ENCODE measurements at regions not wholly inside any gene's neighbourhood (a gene's known extent, or its start where the extent isn't known, plus 50 kb on each side); places are given as distances from the start of the nearest gene placed in this dataset.

DNA sequence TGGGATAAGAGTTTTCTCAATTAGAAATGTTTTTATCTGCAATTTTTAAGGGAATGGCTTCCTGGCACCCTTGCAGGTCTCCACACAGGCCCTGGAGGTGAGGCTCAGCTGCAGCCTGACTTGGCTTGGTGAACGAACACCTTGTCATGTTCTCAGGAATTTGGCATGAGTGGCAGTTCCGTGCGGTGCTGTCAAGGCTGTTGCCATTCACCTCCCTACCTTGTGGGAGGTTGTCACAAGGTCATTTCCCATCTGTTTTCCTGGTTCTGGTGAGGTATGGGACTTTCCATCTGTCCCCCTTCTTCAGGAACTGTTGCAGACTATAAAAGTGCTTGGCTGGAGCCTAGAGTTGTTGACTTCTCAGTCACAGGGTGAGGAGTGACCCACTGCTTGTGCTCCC lies 82.9 kb downstream of the ELOVL4 start:
- no peak for DNase-seq

DNA sequence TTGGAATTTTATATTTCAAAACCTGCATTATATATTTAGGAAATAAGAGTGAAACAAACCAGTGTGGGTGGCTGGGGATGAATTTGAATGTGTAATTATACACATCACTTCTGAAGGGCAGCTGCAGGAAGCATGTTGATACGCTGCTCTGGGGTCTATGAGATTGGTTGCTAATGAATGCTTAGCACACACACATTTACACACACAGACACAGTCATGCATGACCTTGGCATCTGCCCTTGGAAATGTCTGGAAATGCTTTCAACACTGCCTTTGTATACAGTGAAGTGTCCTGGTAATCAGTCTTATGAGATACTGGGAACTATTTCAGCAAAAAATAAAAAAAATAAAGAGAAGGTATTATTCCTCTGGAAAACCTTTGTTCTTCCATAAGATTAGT lies 83.4 kb downstream of the ELOVL4 start:
- no peak for DNase-seq

DNA sequence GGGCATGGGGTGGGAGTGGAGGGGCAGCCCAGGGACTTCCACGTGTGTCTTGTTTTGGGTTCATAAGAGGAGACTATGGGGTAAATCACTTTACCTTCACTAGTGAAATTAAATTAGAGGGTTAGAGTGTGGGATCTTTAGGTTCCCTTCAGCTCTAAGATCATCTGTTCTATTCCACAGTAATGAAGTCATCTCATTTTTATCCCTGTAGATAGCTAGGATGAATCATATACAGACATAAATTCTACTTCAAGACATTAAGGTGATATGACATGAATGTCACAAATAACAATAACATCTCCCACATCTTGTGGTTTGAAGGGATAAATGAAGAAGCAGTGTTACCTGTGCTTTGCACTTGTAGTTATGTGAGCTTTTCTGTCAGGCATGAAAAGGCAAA lies 83.8 kb downstream of the ELOVL4 start:
- no peak for DNase-seq

DNA sequence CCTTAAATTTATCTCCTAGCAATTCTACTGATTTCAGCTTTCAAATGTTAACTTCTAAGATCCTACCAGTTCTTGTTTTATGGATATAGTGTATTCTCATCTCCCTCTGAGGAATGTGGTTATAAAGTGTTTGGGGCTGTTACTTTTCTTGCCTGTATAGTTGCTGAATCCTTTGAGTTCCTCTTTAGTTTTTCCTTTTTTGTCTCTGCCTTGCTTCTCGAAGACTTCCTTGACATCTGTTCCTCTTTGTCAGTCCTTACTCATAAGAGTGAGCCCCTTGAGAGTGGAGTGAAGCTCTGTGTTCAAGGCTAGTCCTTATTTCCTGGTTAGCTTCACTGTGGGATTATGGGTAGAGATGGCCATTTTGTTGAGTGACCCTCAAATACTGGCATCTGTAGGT lies 84.6 kb downstream of the ELOVL4 start:
- no peak for DNase-seq

DNA sequence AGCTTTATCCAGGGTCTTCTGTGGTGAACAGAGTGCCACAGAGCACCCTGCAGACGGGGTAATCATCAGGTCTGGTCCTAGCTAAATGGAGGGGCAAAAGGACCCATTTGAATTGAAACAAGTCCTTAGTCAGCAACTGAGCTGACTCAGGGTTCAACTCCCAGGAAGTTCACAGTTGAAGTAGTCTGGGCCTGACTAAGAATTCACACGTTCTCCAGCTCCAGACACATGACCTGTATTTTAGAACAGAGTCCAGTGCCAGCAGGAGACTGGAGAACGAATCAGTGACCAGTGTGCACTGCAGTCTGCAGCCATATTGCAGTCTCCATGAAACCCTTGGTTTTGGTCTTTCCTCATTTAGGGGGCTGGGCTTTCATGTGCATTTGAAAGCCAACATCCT lies 85.2 kb downstream of the ELOVL4 start:
- no peak for DNase-seq

DNA sequence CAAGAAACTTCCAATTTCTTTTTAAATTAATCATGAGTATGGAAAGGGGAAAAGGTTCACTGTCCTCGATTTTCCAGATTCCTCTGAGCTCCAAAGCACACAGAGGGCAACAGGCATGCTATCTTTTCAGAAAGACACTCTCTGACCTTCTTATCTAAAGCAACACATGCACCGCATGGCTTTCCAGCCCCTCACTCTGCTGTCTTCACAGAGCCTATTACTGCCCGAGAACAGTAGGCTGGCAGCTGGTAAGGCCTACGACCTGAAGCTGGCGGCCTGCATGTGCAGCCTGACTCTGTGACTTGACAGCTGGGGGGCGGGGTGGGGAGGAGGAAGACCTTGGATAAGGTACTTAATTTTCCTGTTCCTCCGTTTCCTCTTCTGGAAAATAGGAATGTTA lies 86.3 kb downstream of the ELOVL4 start:
- no peak for DNase-seq

DNA sequence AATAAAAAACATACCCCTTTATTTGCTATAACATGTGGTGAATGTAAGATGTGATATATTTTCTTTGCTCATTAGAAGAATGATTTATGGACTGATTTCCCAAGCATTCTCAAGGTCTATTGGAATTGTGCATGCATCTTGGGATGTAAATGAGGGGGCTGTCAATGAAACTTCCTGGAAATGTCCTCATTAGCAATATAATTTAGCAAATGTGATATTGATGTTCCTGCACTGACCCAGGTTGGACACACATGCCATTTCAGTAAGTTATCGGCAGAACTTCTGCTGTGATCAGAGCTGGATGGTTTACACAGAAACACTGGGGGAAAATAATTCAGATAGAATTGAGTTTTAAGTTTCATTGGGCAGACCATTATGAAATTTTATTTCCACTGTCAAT lies 99.9 kb downstream of the ELOVL4 start:
- DNase-seq = no peak

DNA sequence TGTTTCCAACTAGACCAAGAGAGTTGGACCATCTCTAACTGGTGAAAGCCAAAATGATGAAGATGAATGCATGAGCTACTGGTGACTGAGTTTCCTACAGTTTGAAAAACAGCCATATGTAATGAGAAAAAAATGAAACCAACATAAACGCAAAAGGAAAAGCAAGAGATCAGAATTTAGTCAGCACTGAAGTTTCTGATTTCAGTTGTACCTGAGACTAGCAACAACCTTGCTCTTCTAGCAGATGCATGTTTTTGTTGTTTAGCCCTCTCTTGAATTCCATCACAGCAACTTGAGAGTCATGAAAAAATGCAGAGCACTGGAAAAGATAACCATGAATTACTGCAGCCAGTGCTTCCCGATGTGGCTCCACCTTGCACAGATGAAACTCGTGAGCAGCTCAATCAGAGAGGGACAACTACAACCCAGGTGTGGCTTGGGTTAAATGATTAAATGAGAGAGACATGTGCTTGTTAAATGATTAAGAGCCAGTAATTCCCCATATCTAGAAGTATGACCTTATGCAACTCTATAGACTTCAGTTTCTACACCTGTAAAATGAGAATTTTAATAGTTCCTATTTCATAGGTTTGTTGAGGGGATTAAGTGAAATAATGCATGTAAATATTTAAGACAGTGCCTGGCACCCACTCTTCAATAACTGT lies 104.8 kb downstream of the ELOVL4 start:
- no peak for DNase-seq

DNA sequence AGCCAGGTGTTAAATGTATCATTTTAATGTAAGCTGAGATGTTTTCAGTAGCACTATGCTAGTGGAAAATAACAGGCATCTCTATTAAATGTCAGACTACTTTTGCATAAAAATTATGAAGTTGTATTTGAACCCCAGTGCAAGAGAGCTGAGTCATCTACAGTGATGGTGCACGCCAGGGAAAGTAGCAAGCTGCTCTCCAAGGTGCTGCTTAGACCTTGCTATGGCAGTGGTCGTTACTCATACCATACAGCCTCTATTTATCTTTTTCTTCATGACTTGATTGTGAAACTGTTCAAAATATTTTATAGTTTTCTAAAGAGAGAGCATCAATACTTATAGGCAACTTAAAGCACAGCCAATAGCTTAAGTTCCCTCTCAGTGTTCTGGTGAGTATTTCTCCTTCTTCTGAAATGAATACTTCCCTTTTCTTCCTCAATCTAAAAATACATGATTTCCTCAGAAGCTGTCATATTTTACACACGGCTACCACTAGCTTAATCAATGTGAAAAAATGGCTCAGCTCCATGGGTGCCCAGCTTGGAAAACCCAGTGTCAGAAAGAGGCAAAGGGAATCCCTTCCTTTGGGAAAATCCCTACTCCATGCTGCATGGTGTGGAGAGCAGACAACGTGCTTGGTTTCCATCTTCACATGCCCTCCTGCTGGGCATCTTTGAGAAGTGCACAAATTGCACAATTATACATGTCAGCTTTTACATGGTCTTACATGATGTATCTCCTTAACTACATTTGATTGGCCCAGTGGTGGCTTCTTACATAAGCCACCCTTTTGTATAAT lies 105.6 kb downstream of the ELOVL4 start:
- no peak for DNase-seq

DNA sequence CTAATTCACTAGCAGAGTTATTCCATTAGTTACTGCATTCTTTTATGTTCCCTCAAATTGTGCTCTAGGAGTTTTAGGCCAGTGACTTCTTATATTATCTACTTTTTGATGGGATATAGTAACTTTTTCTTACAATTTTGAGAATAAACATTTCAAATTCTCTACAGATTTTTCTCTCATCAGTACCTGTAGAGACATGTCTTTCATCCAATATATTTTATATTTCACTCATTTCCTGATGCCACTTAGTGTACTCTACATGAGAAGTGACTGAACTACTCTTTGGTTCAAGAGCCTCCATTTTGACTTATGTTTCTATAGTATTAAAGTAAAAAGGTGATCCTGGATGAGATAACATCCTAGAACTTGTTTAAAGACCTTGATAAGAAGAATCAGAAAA lies 108.5 kb downstream of the ELOVL4 start:
- DNase-seq = no peak

DNA sequence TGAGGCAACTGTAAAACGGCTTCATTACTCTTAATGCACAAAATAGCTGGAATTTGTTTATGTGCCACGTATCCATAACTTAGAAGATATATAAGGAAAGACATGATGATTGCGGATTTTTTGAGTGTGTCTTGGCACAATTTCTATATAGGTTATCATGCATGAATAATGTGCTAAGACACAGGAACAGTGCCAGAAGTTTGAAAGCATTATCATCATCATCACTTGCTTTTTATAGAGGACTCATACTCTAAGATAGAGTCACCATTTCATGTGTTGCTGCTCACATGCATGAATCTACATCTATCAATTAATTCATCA lies 113.4 kb downstream of the ELOVL4 start:
- no peak for DNase-seq

DNA sequence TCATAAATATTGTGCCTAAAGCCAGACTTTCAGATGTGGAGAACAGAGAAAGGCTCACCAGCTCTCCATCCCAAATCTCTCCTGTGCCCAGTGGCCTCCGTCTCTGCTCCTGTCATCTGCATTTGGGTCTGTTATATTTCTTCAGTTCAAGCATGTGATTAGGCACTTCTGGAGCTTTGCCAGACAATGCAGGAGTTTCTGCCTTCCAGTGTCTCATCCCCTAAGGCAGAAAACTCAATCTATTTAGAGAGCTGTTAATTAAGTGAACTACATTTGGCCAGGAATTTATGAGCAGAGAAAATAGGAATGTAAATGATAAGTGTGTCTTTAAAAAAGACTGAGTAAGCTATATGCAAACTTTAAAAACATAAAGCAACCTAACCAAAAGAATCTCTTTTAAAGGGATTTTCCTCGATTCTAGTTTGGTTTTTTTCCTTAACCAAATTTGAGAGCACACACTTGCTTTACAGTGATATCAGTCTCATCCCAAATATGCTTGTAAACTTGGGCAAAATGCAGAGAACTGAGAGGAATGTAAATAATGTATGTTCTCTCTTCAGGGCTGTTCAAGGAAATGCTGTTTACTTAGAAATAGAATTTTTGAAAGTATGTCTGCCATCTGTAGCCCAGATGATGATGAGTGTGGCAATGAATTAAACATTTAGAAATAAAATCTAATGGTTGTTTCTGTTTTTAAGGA lies 113.9 kb downstream of the ELOVL4 start:
- no peak for DNase-seq

DNA sequence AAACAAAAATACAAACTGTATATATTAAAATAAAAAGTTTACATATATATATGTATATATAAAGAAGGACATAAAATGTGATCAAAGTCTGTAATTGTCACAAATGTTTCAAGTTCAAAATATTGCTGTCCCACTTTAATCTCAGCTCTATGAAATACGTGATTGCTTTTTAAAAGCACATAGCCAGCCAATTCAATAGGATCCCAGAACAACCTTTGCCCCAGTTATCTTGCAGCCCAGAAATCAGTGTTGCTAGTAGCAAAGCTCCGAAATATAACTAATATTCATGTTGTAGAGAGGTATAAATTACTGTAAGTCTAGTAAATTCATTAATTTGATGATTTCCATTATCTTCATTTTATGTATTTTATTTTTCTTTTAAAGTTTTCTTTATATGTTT lies 114.6 kb downstream of the ELOVL4 start:
- DNase-seq = no peak

DNA sequence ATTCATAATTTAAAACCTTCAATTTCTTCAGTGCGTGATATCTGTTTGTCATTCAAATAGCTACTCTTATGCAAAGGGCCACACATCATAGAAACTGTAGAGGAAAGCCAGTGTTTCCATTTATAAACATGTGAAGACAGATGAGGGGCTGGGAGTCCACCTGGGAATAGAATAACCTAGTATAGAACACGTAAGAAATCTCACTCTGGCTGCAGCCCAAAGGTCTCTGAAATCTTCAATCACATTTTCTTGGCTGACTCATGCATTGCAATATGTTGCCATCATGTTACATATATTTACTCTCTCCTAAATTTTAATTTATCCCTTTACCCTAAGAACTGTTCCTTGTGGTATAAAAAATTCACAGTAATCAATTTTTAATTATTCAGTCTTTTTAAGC lies 123.2 kb downstream of the ELOVL4 start:
- DNase-seq = no peak

DNA sequence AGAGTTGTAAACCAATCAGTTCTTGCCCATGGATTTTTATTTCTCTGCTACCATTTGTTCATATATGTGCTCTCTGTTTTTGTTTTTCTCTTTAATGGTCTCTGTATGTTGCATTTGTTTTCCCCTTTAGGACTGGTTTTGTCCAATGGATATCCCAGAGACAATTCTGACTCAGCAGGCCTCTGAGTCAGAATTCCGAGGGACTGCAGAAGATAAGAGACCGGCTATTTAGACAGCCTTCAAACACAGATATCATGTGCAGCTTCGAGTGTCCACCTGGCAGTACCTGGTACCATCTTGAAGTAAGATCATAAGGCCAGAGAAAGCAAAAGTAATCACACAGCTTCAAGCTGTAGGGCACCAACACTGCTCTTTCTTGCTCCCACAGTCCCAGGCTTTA lies 125.5 kb downstream of the ELOVL4 start:
- DNase-seq = no peak

DNA sequence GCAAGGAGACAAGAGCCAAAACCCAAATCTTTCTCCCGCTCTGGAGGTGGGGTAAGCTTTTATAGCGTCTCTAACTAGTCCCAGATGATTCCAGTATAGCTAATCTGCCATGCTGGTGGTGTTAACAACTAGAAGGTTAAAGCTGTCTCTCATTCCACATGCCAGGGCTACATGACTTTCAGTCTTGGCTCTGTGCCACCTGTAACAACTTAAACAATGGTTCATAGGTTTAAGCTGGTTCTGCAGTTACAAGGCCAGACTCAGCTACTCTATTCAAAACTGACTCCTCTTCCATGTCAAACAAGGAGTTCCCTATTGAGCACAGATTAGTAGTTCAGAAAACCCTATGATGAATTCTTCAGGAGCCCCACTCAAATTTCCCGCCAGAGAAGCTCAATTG lies 128.9 kb downstream of the ELOVL4 start:
- DNase-seq = no peak

DNA sequence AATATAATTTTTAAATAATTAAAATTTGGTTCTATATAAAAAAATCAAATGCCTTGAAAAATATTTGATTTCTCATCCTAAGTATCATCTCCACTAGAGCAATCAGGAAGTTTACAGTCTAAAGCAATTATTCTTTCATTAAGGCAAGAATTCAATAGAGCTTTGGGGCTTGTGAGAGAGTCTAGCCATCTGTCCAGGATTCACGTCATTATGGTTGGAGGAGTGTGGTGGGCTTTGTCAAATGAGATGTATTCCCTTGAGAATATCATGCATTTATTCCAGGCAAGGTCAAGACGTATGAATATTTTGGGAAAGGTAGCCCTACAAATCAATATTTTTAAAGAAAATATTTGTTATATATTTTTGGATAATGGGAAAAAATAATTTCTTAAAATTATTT lies 132.4 kb downstream of the ELOVL4 start:
- DNase-seq = no peak

DNA sequence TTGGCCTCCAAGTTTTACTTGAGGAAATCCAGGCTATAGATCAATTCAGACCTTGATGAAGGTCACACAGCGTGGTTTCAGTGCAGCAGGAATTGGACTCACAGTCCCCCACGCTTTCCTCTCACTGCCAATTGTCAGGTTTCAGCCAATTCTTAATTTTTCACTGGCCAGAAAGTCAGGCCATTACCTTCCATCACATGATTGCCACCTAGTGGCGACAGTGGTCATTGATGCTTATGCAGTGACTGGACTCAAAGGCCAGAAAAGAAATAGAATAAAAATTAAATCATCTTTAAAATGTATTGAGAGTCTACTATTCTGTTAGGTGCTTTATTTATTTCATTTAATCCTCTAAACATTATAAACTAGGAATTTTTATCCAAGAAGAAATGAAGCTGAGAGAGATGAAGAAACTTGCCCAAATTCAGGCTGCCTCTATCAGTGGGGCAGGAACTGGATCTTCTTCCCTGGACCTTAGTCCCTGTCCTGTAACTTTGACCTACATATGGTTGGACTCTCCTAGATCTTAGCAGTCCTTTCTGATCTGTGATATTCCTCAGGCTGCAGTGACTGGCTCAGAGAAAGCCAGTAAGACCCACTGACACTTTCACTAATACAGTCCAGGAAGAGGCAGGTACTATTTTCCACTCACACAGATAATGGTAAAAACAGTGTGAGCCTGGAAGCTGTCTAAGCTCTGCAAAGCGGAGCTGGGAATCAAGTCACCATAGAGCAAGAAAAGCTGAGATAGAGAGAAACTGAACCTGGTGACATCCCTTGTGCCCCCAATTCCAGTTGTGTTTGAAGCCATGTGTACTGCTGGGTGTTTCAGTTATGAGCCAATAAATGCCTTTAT lies 133.3 kb downstream of the ELOVL4 start:
- peak; percentile 82 for DNase-seq

DNA sequence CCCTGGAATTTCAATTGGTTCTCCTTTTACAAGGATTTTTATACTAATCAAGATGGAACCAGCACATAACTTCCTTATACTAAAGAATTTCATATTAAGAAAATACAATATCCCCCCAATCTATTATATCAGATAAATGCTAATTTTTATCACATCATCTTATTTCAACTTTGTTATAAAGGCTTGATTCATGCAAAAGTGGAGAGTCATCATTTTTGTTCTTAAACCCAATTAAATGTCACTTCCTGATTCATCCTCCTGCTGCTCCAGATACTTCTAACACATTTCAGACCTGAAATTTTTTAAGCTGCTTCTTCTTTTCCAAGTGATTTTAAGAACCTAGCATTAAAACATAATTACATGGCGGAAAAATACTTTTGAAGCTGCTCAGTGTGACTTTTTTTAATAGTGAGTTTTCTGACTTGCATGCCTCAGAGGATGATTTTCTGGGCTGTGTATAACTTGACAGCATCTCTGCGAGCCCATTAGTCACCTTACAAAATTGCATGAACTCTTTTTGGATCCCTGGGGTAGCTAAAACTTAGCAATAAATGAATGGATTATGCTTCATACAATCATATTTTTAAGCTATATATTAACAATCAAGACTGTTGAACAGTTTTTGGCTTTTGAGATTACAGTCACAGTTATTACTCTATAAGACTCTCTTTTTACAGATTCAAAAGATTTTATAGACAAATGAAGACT lies 134.1 kb downstream of the ELOVL4 start:
- DNase-seq = no peak

DNA sequence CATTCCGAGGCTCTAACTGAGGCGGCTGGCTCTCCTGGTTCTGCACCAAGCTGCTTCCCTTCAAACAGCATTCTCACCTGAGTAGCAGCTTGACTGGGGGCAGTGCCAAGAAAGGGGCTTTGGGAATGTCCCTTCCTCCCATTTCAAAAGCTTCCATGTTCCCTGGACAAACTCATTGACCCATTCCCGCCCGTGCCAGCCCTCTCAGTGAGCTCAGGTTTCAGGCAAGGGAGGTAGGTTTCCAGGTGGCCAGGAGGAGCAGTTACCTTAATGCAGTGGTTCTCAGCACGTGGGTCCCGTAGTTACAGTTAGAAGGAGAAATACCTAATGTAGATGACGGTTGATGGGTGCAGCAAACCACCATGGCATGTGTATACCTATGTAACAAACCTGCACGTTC lies 135.2 kb downstream of the ELOVL4 start:
- no peak for DNase-seq

DNA sequence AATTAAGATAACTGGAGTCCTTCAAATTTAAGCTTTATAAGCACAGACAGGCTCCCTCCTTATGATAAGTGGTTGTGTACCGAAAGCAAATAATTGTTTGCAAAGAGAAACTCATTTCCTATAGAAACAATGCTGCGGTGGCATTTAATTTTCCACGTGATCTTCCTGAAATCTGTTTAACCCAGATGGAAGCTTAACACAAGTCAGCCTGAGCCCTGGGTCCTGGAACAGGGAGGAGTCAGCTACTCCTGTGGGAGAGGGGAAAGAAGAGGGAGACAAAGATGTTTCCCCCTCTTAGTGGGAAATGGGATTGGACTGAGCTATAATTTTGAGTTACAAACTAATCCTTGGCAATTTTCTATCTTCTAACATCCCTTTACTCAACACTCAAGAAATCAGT lies 136.5 kb downstream of the ELOVL4 start:
- no peak for DNase-seq

DNA sequence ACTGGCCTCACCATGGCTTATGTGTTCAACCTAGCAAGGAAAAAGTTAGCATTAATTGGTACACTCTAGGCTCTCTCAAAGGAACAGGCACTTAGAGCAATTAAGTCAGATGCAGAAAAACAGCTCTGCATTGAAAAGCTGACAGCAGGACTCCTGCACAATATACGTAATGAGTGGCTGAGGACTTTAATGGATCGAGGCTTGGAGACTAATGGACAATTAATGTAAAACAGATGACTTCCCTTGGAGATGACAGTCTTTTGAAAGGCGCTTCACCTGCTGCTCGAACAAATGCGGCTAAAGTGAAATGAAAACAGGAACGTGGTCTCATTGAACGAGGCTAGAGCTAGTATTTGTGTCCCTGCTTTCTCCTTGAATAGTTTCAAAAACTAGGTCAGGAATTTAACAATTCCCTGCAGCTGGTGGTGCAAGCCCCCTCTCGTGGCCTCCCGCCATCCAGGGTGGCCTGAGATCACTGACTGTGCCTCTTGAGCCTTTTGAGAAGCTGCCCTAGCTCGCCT lies 137.1 kb downstream of the ELOVL4 start:
- no peak for DNase-seq

DNA sequence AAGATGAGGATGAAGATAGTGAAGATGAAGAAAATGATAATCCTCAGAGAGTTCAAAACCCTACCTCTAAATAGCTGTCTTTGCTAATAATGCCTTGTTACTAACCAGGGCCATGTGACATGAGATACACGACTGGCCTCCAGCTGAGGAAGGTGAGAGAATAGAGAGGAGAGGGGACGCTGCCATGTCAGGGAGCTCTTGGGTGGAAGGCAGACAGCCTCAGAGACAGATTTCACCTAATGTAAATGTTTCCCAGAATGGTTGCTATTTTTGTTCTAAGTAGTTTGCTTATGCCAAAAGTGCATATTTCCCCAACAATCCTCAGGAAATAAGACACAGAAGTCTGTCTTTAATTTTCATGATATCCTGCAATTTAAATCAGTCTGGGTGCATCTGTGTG lies 138.4 kb downstream of the ELOVL4 start:
- DNase-seq = no peak

All from activated effector memory CD4-positive, alpha-beta T cell treated with anti-CD3 and anti-CD28 coated beads, Interleukin-2, amount 50 U/mL, for 16 hours (primary cell).